Stimulated activated CD8-positive, alpha-beta memory T cell treated with anti-CD3 and anti-CD28 coated beads, Interleukin-4, amount 100 ng/mL, for 48 hours (primary cell): ENCODE measurements at regions not wholly inside any gene's neighbourhood (a gene's known extent, or its start where the extent isn't known, plus 50 kb on each side); places are given as distances from the start of the nearest gene placed in this dataset.
A peak's percentile ranks its signal among the peaks of the same experiment; 100 is the strongest.

Source experiments
- DNase-seq: peaks from one replicate; pipeline ENCODE4 v3.0.0-alpha.2; 2020

- DNase-seq, result no peak
Measured at GRCh38 chr6:120924214-120924613, 410.1 kb downstream of the TBC1D32 start.

DNA sequence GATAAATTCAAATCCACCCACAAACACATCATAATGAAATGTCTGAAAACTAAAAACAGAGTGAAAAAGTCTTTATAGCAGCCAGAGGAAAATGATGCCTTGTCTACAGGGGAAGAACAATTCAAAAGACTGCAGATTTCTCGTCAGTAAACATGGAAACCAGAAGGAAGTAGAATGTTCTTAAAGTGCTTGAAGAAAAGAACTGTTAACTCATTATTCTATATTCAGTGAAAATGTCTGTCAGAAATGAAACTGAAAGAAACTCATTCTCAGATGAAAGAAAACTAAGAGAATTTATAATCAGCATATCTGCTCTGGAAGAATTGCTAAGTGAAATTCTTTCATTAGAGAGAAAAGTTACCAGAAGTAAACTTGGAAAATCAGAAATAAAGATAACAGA lies 416.1 kb downstream of the TBC1D32 start:
- no peak for DNase-seq

DNA sequence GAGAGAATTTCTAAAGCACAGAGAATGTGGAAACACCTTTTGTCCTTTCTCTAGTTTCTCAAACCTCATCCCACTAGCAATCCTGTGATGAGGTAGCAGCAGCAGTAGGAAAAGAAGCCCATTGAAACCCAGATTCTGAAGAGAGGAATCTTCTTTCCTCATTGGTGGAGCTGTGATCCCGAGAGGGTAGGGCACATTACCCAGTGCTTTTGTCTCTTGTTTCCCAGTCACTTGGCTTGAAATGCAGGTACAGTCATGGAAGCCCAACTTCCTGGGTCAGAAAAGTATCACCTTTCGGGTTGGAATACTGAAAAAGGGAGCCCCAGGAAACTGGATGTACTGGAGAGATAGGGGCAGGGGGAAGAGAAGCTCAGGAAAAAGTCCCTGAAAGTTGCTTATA lies 417.4 kb downstream of the TBC1D32 start:
- DNase-seq, result no peak

DNA sequence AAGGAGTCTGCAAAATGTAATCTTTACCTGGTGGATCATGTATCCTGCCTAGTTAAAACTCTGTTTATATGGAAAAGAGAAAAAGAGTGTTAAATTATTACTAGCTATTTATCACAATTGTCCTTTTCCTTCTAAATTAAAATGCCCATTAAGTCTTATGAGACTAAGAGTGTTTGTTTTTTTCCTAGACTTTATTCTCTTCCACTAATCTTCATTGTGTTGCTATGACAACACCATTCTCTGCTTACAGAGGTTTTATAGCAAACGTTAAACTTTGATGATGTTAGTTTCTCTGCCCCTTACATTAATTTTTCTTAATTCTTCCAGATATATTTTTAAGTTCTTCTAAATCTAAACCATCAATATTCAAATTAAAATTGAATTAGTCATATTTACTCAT lies 420.8 kb downstream of the TBC1D32 start:
- no peak for DNase-seq

DNA sequence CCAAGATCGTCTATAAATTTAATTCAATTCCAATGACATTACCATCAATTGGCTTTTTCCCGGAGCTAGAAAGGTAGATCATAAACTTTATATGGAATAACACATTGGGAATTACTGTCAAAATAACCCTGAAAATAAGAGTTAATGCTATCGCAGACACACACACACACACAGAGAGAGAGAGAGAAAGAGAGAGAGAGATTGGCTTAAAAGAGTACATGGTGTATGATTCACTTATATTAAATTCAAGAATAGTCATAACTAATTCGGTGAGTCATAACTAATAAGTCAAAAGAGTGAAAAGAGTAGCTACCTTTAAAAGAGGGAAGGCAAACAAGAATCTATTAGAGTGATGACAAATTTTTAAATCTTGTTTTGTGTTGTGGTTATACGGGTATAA lies 425.5 kb downstream of the TBC1D32 start:
- no peak for DNase-seq

- no peak for DNase-seq
Measured at GRCh38 chr6:120903836-120904235, 430.4 kb downstream of the TBC1D32 start.

DNA sequence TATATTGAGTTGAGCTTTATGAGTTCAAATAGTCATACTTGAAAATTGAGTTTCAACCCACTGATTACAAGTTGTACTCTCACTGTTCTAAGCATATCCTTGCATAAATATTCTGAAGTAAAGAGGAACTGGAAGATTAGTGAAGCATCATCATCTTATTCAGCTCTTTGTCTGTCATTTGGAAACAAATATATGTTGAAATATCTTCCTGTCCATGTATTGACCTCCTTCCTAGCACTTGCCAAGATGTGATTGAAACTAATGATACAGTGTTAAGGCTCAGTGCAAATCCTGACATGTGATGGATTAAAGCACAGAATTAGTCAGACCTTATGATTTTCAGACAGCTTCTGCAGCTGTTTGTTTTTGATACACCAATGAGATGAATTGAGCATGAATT lies 434.3 kb downstream of the TBC1D32 start:
- DNase-seq, result no peak

GRCh38 chr6:120894077-120894476 lies 440.2 kb downstream of the TBC1D32 start:
- no peak for DNase-seq

DNA sequence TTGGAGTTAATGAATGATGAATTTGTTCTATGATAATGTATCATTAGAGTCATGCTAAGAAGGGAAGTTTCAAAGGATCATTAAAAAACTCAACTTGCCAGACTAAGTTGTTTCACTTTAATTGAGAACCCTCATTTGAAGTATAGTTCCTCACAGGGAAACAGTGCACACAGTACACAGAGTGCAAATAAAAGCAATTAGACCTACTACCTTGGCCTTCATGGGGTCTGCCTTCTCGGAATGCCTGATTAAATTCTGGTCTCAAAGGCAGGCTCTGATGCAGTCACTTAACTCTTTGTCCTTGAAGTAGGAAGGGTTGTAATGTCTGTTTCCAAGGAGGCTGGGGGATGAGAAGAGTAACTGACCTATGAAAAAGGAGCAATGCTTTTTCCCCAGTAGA lies 457.3 kb downstream of the TBC1D32 start:
- DNase-seq, result no peak

GRCh38 chr6:120876424-120876823 lies 457.9 kb downstream of the TBC1D32 start:
- DNase-seq, result no peak

DNA sequence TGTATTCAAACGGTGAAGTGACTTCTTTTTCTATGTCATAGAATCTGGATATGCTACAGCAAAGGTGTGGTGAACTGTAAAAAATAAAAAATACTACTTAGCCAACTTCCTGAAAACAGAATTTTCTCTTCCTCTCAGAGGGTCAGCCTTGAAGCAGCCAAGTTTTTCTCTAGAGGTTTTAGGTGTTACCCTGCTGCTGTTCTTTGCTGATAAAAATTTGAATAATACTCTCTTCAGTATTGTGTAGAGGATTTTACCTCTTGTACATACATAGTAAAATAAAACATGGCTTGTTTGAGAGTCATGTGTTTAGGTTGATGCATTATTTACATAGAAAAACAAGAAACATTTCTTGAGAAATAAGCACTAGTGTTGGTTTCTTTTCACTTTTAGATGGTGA lies 458.4 kb downstream of the TBC1D32 start:
- DNase-seq, result no peak

DNA sequence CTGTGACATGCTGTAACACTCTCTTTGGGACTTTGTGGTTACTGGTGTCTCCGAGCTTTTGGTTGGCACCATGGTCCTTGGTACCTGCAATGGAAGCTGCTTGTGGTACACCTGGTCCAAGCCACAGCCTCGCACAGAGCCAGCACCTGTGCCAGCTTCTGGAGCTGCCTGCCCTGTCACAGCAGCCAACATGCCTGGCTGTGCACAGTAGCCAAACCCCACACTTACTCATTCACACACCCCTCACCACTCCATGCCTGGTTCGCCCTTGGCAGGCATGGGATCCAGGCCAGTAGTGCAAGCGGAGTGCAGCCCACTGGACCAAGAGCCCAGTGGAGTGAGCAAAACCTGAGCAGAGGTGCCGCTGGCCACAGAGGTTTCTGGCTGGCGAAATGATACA lies 459.9 kb downstream of the TBC1D32 start:
- no peak for DNase-seq

DNA sequence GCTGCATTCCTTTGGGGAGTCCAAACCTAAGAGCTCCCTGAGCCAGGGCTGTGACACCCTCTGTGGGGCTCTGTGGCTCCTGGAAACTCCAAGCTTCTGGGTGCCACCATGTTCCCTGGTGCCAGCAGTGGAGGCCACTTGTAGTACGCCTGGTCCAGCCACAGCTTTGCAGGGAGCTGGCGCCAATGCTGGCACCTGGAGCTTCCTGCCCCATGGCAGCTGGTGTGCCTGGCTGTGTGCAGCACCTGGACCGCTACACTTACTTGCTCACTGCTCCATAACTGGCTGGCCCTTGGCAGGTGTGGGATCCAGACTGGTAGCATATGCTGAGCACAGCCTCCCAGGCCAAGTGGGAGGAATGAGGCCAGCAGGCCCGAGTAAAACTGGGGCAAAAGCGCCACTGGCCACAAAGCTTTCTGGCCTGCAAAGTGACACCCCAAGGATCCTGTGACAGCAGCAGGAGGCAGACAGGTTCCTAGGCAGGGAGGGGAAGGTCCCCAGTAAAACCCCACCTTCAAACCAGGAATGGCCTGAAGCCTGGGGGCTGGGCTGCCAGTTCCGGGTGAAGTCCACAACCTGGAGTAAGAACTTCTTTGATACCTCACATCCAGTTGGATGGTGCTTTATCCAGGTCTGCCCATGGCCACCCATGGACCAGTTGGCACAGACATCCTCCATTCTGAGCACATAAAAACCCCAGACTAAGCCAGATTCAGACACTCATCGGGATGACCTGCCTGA lies 461.0 kb downstream of the TBC1D32 start:
- DNase-seq, result no peak

DNA sequence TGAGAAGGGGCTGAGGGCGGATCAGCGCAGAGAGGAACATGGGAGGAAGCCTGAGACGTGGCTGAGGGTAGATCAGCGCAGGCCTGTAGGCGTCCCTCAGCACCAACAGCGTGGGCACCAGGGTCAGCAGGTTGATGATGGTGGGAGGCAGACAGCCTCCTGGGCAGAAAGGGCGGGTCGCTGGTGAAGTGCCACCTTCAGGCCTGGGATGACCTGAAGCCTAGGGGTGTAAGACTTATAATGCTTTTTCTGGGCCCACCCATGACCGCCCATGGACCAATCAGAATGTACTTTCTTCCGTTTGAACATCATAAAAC lies 462.1 kb downstream of the TBC1D32 start:
- DNase-seq, result no peak

GRCh38 chr6:120871416-120872261 lies 462.6 kb downstream of the TBC1D32 start:
- no peak for DNase-seq

DNA sequence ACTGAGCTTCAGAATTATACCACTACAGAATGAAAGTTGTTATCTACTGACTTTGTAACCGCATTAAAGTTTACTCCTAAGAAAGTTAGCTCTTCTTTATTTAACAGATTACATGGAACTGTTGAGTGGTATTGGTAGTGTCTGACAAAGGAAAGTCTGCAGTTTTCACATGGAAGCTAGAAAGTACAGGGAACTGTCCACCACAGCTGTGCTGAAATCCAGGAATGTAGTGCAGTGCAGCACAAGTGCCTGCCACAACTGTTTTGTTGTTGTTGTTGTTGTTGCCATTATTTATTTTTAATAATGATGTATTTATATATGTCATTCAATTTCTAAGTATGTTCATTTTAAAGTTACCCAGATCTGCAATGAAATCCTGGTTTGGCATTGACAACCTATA lies 464.9 kb downstream of the TBC1D32 start:
- no peak for DNase-seq

DNA sequence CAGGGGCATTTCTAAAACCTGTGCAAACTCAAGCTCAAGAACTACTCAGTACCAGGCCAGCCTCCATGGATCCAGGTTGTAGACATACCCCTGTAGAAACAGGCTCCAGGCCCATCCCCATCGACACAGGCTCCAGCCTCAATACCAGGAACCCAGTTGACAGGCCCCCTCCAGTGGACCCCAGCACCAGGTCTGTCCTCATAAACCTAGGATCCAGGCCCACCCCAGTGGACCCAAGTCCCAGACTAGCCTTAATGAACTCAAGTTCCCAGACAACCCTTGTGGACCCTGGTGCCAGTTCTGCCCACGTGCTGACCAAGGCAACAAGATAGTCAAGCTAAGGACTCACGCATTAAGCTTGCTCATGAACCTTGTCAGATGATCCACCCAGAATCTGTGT lies 476.9 kb downstream of the TBC1D32 start:
- no peak for DNase-seq

DNA sequence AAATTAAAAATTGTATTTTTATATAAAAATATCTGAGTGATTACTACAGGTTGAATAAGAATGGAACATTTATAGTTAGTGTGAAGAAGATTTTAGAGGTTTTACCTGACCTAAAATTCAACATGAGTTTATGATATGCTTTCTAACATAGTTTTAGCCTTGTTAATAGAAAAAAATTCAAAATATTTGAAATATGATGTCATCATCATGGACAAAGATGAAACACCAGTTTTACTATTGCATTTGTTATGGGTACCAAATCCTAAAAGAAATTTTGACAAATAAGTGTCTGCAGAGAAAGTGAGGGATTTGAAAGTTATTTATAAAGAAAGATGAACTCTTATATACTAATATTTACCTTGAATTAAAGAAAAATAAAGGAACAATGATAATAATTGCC lies 479.7 kb downstream of the TBC1D32 start:
- DNase-seq, result no peak

- no peak for DNase-seq
Measured at GRCh38 chr6:120853489-120853888, 480.8 kb downstream of the TBC1D32 start.

DNA sequence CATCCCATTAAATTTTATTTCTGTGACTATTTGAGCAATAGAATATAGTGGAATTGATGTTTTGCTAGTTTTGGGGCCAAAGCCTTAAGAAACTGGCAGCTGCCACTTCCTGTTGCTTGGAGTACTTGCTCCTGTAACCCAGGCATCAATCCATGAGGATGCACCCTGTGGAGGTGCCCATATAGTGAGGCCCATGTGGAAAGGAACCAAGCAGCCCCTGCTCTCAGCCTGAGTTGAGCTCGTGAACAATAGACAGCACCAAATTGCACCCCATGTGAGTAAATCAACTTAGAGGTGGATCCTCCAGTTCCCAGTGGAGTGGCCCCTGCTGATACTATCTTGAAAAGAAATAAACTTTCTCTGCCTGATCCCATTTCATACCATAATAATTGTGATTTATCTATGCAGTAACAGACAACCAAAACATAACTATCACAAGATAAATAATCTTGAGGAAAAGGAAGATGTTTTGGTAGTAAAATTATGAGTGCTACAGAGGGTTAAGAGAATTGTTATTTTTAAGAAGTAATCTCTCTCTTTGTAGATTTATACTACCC lies 481.9 kb downstream of the TBC1D32 start:
- DNase-seq, result no peak

GRCh38 chr6:120826253-120826652 lies 508.0 kb downstream of the TBC1D32 start:
- DNase-seq, result peak; percentile 28

DNA sequence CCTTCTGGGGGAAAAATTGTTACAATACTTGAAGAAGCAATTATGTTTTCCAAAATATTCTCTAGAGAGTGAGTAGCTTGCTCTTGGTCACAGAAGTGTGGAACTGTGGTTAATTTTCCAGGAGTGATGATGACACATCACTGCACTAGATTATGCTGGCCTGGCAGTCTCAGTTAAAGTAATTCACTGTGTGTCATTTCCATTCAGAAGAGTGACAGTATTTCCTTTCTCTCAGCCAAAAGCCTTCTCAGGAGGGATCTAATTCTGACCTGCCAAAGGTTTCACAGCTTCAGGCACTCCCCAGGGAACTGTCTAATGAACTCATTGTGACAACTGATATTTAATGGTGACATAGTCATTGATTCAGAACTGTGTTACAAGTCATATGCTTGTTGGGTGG lies 517.5 kb downstream of the TBC1D32 start:
- DNase-seq, result no peak

DNA sequence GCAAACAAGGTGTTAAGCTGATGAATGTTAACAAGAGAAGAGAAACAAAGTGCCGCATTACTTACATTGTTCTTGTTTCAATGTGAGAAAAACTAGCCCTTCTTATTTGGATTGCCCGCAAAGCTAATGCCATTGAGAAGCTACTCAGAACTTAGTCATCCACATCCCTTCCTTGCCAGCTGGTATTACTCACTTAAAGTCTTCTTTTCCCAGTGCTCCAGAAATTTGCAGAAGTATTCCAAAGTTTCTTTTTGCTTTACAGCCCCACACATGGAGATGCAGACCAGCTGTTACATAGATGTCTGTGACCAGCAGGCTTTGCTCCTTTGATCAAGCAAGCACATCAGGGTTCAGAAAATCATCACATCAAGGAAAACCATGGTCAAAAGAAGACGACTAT lies 529.0 kb downstream of the TBC1D32 start:
- DNase-seq, result no peak

GRCh38 chr6:120804612-120805011 lies 529.7 kb downstream of the TBC1D32 start:
- no peak for DNase-seq
